H1 (cell line): ENCODE measurements at regions not wholly inside any gene's neighbourhood (a gene's known extent, or its start where the extent isn't known, plus 50 kb on each side); places are given as distances from the start of the nearest gene placed in this dataset.

Experiments used
- CHD1 ChIP-seq: IDR thresholded peaks from 2 replicates; pipeline ENCODE4 v1.6.1; 2012; ENCODE audit warnings: low read depth, low read length, improper control_type of control experiment
- CHD7 ChIP-seq: fragments of 300-600 bp; sonication (generic); IDR thresholded peaks from 2 replicates; pipeline ENCODE4 v1.7.1; 2012; ENCODE audit warnings: low read length, moderate library complexity, mild to moderate bottlenecking, inconsistent platforms; ENCODE audit not compliant: insufficient replicate concordance
- CREB1 ChIP-seq: IDR thresholded peaks from 2 replicates; pipeline ENCODE4 v1.6.1; 2012; ENCODE audit warnings: inconsistent platforms

DNA sequence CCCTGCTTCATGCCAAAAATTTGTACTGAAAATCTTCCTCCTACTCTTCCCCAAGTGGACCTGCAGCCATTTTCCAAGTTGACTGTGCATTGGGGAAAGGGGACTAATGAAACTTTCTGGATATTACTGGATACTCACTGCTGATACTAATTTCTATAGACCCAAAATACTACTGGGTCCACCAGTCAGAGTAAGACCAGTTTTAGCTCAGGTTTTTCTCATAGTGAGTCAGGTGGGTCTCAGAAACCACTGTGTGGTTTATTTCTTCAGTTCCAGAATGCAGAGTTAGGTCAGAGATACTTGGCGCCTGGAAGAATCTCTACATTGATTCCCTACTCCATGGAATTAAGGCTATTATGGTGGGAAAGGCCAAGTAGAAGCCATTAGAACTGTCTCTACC, 274.8 kb upstream of the SYNCRIP start (continued):
- TF ChIP-seq CHD7 (no peak), CHD1 (no peak), CREB1 (no peak)
- TF ChIP-seq, all 59 proteins: peak for 0
